Gastroesophageal sphincter (tissue), 3 donors: ENCODE measurements at regions not wholly inside any gene's neighbourhood (a gene's known extent, or its start where the extent isn't known, plus 50 kb on each side); places are given as distances from the start of the nearest gene placed in this dataset.

Source experiments
- EP300 ChIP-seq: sonication (generic); formaldehyde crosslinking; IDR thresholded peaks from one replicate; pipeline ENCODE4 v1.6.1; 2017; ENCODE audit warnings: antibody characterized with exemption, mild to moderate bottlenecking
- POLR2AphosphoS5 ChIP-seq: sonication (generic); formaldehyde crosslinking; IDR thresholded peaks from one replicate; pipeline ENCODE4 v1.6.1; 2017; ENCODE audit warnings: antibody characterized with exemption
- TF ChIP-seq, protein P1 (sequence below), 4 experiments: fragments of 200-600 bp in 2 of 4; fragments of 450-650 bp in 2 of 4; sonication (generic) in 1 of 4; IDR thresholded peaks; one replicate each; pipeline ENCODE4 v1.5.1; 2017 to 2019; ENCODE audit warnings: antibody characterized with exemption in 4 of 4, mild to moderate bottlenecking in 2 of 4, moderate library complexity in 2 of 4

DNA sequence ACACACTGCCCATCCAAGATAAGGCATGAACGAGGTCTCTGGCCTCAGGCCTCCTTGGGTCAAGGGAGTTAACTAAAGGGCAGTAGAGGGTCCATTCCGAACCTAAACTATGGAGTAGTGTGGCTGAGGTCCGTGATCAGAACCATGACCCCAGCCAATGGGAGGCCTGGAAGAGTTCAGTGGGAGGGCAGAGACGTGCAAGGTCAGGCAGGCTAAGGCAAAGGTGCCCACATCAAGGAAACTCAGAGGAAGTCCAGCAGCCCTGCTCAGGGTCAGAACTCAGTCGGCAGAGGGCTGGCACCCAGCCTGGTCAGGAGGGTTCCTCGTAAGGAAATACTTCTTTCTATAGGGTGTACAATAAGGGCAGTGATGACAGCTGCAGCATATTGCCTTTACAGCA is 152.2 kb downstream of the SOD2 start:
- TF ChIP-seq, protein P1, sequence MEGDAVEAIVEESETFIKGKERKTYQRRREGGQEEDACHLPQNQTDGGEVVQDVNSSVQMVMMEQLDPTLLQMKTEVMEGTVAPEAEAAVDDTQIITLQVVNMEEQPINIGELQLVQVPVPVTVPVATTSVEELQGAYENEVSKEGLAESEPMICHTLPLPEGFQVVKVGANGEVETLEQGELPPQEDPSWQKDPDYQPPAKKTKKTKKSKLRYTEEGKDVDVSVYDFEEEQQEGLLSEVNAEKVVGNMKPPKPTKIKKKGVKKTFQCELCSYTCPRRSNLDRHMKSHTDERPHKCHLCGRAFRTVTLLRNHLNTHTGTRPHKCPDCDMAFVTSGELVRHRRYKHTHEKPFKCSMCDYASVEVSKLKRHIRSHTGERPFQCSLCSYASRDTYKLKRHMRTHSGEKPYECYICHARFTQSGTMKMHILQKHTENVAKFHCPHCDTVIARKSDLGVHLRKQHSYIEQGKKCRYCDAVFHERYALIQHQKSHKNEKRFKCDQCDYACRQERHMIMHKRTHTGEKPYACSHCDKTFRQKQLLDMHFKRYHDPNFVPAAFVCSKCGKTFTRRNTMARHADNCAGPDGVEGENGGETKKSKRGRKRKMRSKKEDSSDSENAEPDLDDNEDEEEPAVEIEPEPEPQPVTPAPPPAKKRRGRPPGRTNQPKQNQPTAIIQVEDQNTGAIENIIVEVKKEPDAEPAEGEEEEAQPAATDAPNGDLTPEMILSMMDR (IDR thresholded peaks at IDR 0.05): no peak
- TF ChIP-seq EP300 (no peak), POLR2AphosphoS5 (no peak)
